GM23248 (cell line): ENCODE measurements at regions not wholly inside any gene's neighbourhood (a gene's known extent, or its start where the extent isn't known, plus 50 kb on each side); places are given as distances from the start of the nearest gene placed in this dataset.
A peak's percentile ranks its signal among the peaks of the same experiment; 100 is the strongest.

ENCODE experiments used
- DNase-seq: peaks from one replicate; pipeline ENCODE4 v3.0.0-alpha.2; 2015
- H2AFZ ChIP-seq: fragments of 200-600 bp; sonication (generic); 2 replicates; pipeline ENCODE4 v1.6.1; 2016; ENCODE audit warnings: antibody characterized with exemption
- H3F3A ChIP-seq: fragments of 200-600 bp; sonication (generic); 2 replicates; pipeline ENCODE4 v1.6.1; 2016; ENCODE audit warnings: mild to moderate bottlenecking, antibody characterized with exemption, mixed run types; ENCODE audit not compliant: insufficient read depth
- H3K27ac ChIP-seq: fragments of 200-600 bp; sonication (generic); 2 replicates; pipeline ENCODE4 v1.5.1; 2016; ENCODE audit warnings: mild to moderate bottlenecking
- H3K27me3 ChIP-seq: fragments of 200-600 bp; sonication (generic); replicated peaks from 2 replicates; pipeline ENCODE4 v1.6.1; 2016; ENCODE audit warnings: mild to moderate bottlenecking; ENCODE audit not compliant: insufficient read depth
- H3K36me3 ChIP-seq: fragments of 200-600 bp; sonication (generic); 2 replicates; pipeline ENCODE4 v1.6.1; 2016; ENCODE audit warnings: low read depth, mild to moderate bottlenecking
- H3K4me1 ChIP-seq: fragments of 200-600 bp; sonication (generic); 2 replicates; pipeline ENCODE4 v1.6.1; 2016; ENCODE audit warnings: mild to moderate bottlenecking; ENCODE audit not compliant: insufficient read depth
- H3K4me2 ChIP-seq: fragments of 200-600 bp; sonication (generic); one replicate; pipeline ENCODE4 v1.6.1; 2016; ENCODE audit warnings: mild to moderate bottlenecking; ENCODE audit not compliant: unreplicated experiment
- H3K4me3 ChIP-seq: fragments of 200-600 bp; sonication (generic); 2 replicates; pipeline ENCODE4 v1.5.1; 2016; ENCODE audit warnings: mild to moderate bottlenecking
- H3K79me2 ChIP-seq: fragments of 200-600 bp; sonication (generic); 2 replicates; pipeline ENCODE4 v1.6.1; 2016; ENCODE audit warnings: mild to moderate bottlenecking; ENCODE audit not compliant: insufficient read depth
- H3K9ac ChIP-seq: fragments of 200-600 bp; sonication (generic); 2 replicates; pipeline ENCODE4 v1.6.1; 2016; ENCODE audit warnings: mild to moderate bottlenecking
- H3K9me2 ChIP-seq: fragments of 200-600 bp; sonication (generic); 2 replicates; pipeline ENCODE4 v1.6.1; 2016; ENCODE audit warnings: mixed run types, mild to moderate bottlenecking, moderate library complexity; ENCODE audit not compliant: insufficient read depth
- H3K9me3 ChIP-seq: fragments of 200-600 bp; sonication (generic); one replicate; pipeline ENCODE4 v1.6.1; 2017; ENCODE audit warnings: low read depth
- H4K20me1 ChIP-seq: fragments of 200-600 bp; sonication (generic); 2 replicates; pipeline ENCODE4 v1.6.0; 2016; ENCODE audit not compliant: insufficient read depth
- EZH2 ChIP-seq: fragments of 200-600 bp; sonication (generic); IDR thresholded peaks from 2 replicates; pipeline ENCODE4 v1.6.1; 2018; ENCODE audit warnings: antibody characterized with exemption, mild to moderate bottlenecking; ENCODE audit not compliant: insufficient read depth, poor library complexity, severe bottlenecking
- EZH2phosphoT487 ChIP-seq: fragments of 200-600 bp; sonication (generic); IDR thresholded peaks from 2 replicates; pipeline ENCODE4 v1.6.1; 2018; ENCODE audit warnings: antibody characterized with exemption, moderate library complexity, mild to moderate bottlenecking, low read depth; ENCODE audit not compliant: insufficient read depth
- WGBS, 2 experiments: methylation state at CpG; one replicate each; pipeline ENCODE4 v1.1.6; 2015 to 2017; ENCODE audit warnings: low lambda C conversion rate in 2 of 2, low coverage in 1 of 2; ENCODE audit errors: missing lambda C conversion rate in 2 of 2; 5-methylcytosine and 5-hydroxymethylcytosine counted together
- in situ Hi-C: fragments of 300-500 bp; cut with MboI; formaldehyde crosslinking; loops from 2 replicates; pipeline ENCODE4 v1.15.0; 2020

- Histone ChIP-seq H3F3A (no peaks in the 10 kb centered on the region), H3K9me2 (no peaks in the 10 kb centered on the region), H3K4me2 (no peak overlapping the region), H3K27me3 (no peaks in the 10 kb centered on the region), H3K4me1 (no peaks in the 10 kb centered on the region), H4K20me1 (no peaks in the 10 kb centered on the region), H3K36me3 (no peaks in the 10 kb centered on the region), H3K4me3 (no peak overlapping the region), H2AFZ (no peak overlapping the region), H3K9me3 (no peaks in the 10 kb centered on the region), H3K27ac (no peak overlapping the region), H3K9ac (no peak overlapping the region), H3K79me2 (no peaks in the 10 kb centered on the region)
- DNase-seq = no peak
- 25 to 32% methylated on average over 3 of the region's 3 CpGs for WGBS, 2 experiments
- TF ChIP-seq EZH2 = no peak
- no peak for TF ChIP-seq EZH2phosphoT487
- in situ Hi-C loops = no loop called here
Measured at GRCh38 chr15:99914723-99915122, 181.5 kb upstream of the LYSMD4 start.

GRCh38 chr15:99911816-99912215, 178.6 kb upstream of the LYSMD4 start:
- Histone ChIP-seq H3K27ac (no peak overlapping the region), H3K9ac (no peak overlapping the region), H4K20me1 (no peaks in the 10 kb centered on the region), H3K4me2 (no peak overlapping the region), H3K4me3 (no peak overlapping the region), H3K79me2 (no peaks in the 10 kb centered on the region), H3K9me3 (no peaks in the 10 kb centered on the region), H3K9me2 (no peaks in the 10 kb centered on the region), H2AFZ (no peak overlapping the region), H3K27me3 (no peaks in the 10 kb centered on the region), H3K4me1 (no peaks in the 10 kb centered on the region), H3F3A (no peaks in the 10 kb centered on the region), H3K36me3 (no peaks in the 10 kb centered on the region)
- no peak for TF ChIP-seq EZH2
- no peak for TF ChIP-seq EZH2phosphoT487
- WGBS, 2 experiments = 1 to 5% methylated on average over 5 of the region's 5 CpGs
- in situ Hi-C loops = no loop called here
- peak; percentile 4 for DNase-seq

- Histone ChIP-seq H2AFZ (no peak overlapping the region), H3F3A (no peaks in the 10 kb centered on the region), H3K9me2 (no peaks in the 10 kb centered on the region), H3K36me3 (no peaks in the 10 kb centered on the region), H3K4me1 (no peaks in the 10 kb centered on the region), H4K20me1 (no peaks in the 10 kb centered on the region), H3K9ac (no peak overlapping the region), H3K79me2 (no peaks in the 10 kb centered on the region), H3K4me2 (no peak overlapping the region), H3K9me3 (no peaks in the 10 kb centered on the region), H3K27ac (no peak overlapping the region), H3K27me3 (no peaks in the 10 kb centered on the region), H3K4me3 (no peak overlapping the region)
- in situ Hi-C loops = no loop called here
- peak; percentile 3 for DNase-seq
- WGBS, 2 experiments = 51 to 57% methylated on average over 13 of the region's 13 CpGs
- TF ChIP-seq EZH2 (no peak), EZH2phosphoT487 (no peak)
Measured at GRCh38 chr15:99909592-99910295, 176.5 kb upstream of the LYSMD4 start.

GRCh38 chr15:99907698-99908097, 174.5 kb upstream of the LYSMD4 start:
- no peak overlapping the region for H3K9ac ChIP-seq
- H4K20me1 ChIP-seq = no peaks in the 10 kb centered on the region
- H3K27ac ChIP-seq = no peak overlapping the region
- no peak overlapping the region for H3K4me2 ChIP-seq
- TF ChIP-seq EZH2 (no peak), EZH2phosphoT487 (no peak)
- in situ Hi-C loops = no loop called here
- H3K4me1 ChIP-seq = no peaks in the 10 kb centered on the region
- no peaks in the 10 kb centered on the region for H3K9me2 ChIP-seq
- no peaks in the 10 kb centered on the region for H3K27me3 ChIP-seq
- no peak for DNase-seq
- 39 to 51% methylated on average over 3 of the region's 3 CpGs for WGBS, 2 experiments
- no peaks in the 10 kb centered on the region for H3K79me2 ChIP-seq
- H3K9me3 ChIP-seq = no peaks in the 10 kb centered on the region
- H3F3A ChIP-seq = no peaks in the 10 kb centered on the region
- no peak overlapping the region for H2AFZ ChIP-seq
- H3K36me3 ChIP-seq = no peaks in the 10 kb centered on the region
- no peak overlapping the region for H3K4me3 ChIP-seq

- Histone ChIP-seq H4K20me1 (no peaks in the 10 kb centered on the region), H3K9ac (no peak overlapping the region), H3K27me3 (no peaks in the 10 kb centered on the region), H3K27ac (no peak overlapping the region), H3K4me2 (no peak overlapping the region), H3K9me3 (no peaks in the 10 kb centered on the region), H3K79me2 (no peaks in the 10 kb centered on the region), H3K4me1 (no peaks in the 10 kb centered on the region), H2AFZ (no peak overlapping the region), H3F3A (no peaks in the 10 kb centered on the region), H3K9me2 (no peaks in the 10 kb centered on the region), H3K36me3 (no peaks in the 10 kb centered on the region), H3K4me3 (no peak overlapping the region)
- in situ Hi-C loops = no loop called here
- TF ChIP-seq EZH2 = no peak
- no peak for TF ChIP-seq EZH2phosphoT487
- DNase-seq = no peak
- 57 to 60% methylated on average over 4 of the region's 4 CpGs for WGBS, 2 experiments
Measured at GRCh38 chr15:99906793-99907192, 173.6 kb upstream of the LYSMD4 start.
